D721Med (cell line): ENCODE measurements at regions not wholly inside any gene's neighbourhood (a gene's known extent, or its start where the extent isn't known, plus 50 kb on each side); places are given as distances from the start of the nearest gene placed in this dataset.

Source experiments
- DNase-seq: peaks from one replicate; pipeline ENCODE4 v3.0.0; 2011; ENCODE audit warnings: low spot score; ENCODE audit not compliant: insufficient read length
- FAIRE-seq: peaks from 2 replicates; lab custom pipeline; 2011; peaks lifted over from hg19 to GRCh38; lab: Jason Lieb, UNC
- TF ChIP-seq, protein P1 (sequence below): IDR thresholded peaks from 2 replicates; pipeline ENCODE4 v1.5.1; 2012; ENCODE audit warnings: mild to moderate bottlenecking, control low read depth; ENCODE audit not compliant: insufficient read depth; ENCODE audit errors: missing control alignments

DNA sequence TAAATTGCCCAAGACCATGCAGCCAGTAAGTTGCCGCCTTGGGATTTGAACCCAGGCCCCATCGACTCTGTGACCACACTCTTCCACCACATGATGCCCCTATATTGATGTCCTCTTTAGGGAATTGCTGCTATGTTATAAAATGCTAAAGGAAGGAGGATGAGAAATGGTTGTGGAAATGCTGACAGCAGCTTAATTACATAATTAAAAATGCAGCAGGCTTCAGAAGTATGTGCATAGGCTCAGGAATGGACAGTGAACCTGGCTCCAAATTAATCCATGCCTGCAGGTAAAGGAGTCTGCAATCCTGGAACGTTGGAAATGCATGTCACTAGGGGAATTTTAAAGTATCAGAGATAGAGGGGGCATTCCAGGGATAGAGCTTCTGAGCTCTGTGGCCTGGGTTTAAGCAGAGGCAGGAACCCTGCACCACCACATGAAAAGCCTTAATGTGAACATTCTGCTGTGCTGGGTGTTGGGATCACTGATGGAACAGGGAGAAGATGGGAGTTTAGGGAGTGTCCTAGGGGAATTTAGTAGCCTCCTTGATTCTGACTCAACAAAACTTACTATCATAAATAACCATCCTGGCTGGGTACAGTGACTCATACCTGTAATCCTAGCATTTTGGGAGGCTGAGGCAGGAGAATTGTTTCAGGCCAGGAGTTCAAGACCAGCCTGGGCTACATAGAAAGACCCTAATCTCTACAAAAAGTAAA lies 76.1 kb upstream of the CCDC85A start:
- DNase-seq = no peak
- FAIRE-seq = no peak
- TF ChIP-seq, protein P1, sequence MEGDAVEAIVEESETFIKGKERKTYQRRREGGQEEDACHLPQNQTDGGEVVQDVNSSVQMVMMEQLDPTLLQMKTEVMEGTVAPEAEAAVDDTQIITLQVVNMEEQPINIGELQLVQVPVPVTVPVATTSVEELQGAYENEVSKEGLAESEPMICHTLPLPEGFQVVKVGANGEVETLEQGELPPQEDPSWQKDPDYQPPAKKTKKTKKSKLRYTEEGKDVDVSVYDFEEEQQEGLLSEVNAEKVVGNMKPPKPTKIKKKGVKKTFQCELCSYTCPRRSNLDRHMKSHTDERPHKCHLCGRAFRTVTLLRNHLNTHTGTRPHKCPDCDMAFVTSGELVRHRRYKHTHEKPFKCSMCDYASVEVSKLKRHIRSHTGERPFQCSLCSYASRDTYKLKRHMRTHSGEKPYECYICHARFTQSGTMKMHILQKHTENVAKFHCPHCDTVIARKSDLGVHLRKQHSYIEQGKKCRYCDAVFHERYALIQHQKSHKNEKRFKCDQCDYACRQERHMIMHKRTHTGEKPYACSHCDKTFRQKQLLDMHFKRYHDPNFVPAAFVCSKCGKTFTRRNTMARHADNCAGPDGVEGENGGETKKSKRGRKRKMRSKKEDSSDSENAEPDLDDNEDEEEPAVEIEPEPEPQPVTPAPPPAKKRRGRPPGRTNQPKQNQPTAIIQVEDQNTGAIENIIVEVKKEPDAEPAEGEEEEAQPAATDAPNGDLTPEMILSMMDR = no peak

DNA sequence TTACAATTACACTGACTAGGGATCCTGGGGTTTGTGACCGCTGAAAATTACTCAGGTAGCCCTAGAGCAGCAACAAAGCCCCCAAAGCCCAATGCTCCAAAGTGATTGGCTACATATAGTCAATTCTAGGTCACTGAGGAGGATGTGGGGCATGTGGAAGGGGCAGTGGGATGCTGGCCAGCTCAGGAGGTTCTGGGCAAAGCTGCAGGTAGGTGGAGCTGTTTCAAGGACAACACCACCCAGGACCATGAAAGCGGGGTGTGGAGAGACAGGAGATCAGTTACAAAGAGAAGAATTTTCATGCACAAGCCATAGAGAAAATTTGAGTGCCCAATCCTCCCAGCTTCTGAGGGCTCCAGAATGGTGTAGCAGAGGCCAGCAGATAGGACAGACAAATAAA lies 75.0 kb upstream of the CCDC85A start:
- no peak for FAIRE-seq
- TF ChIP-seq, protein P1 = no peak
- no peak for DNase-seq

DNA sequence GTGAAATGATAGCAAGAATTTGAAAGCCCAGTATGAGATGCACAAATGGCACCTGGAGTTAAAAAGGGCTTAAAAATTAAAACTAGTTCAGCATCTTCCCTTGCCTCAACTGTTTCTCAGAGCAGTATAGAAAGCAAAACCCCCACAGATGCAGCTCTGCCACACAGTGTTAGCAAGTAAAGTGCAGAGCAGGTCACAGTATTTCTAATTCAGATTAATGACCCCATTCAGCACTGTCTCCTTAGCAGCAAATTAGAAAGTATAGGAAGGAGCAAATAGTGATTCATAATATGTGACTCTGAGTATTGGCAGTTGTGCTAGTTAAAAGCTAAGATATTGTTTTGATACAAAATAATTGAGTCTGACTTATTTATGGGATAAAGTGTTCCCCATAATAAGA lies 73.8 kb upstream of the CCDC85A start:
- TF ChIP-seq, protein P1 = no peak
- FAIRE-seq (no peak), DNase-seq (no peak)

DNA sequence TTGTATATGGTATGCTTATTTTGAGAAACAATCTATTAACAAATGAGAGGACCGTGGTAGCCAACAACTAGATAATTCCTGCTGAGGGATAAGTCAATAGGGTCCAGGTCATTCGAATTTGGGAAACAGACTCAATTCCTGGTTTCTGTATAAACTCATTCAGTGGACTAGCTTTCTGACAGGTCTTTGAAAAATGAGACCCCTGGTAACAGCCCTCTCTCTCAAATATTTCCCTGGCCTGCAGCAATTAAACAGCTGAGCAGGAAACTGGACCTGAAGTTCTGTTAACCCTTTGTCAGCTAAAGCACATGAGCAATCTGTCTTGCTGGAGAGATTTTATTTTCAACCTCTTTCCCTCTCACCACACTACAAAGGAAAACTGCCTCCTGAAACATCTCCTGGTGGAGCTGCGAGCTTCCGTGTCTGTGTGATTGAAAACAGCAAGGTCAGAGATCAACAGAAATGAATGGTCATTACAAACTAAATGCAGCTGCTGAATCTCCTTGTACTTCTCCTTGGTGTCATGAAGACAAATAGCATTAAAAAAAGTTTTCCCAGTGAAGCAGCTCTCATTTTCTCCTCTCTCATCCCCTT lies 70.3 kb upstream of the CCDC85A start:
- no peak for DNase-seq
- no peak for FAIRE-seq
- TF ChIP-seq, protein P1 = no peak

DNA sequence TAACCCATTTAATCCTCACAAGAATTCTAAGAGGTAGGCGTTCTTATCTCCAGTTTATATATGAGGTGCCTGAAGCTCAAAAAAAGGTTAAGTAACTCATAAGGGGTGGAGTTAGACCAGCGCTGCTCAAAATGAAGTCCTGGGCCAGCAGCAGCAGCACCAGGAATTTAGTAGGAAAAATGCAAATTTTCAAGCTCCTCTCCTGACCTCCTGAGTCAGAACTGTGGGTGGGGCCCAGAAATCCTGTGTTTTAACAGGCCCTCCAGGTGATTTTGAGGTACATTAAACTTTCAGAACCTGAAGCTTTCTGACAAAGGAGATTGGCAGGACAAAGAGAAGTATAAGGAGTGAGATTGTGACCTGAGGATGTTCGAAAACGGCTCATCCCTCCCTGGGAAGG lies 66.0 kb upstream of the CCDC85A start:
- DNase-seq (no peak), FAIRE-seq (no peak)
- TF ChIP-seq, protein P1 = no peak

DNA sequence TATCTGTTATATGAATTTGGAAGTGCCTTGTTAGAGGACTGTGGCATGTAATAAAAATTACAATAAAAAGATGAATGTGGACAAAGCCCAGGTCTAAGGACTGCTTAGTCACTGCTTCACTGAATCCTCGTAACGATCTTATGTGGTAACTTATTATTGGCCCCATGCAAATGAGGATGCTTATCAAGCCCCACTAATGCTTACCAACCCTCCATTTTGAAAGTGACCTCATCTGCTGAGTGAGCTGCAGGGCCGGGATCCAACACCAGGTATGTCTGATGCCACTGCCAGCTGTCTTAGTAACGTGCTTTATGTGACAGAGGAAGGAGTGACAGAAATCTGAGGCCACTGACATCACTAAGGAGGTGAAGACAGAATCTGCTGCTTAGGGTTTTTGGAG lies 65.3 kb upstream of the CCDC85A start:
- TF ChIP-seq, protein P1 = no peak
- FAIRE-seq (no peak), DNase-seq (no peak)

DNA sequence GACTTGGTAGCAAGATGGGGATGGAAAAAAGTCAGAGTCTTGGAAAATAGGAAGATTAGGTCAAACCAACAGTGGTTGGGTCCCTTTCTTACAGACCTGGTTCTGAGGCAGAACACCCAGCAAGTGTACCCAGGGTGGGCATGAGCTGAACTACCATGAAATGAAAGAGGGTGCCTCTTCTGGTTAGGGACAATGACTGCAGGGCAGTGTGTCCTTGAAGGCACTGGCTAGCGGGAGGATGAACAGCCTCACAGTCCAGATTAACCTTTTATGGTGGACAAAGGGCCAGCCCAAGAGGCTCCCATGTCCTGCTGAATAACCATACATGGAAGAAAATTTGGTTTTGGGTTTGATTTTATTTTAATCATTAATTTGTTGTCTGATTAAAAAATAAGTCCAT lies 61.8 kb upstream of the CCDC85A start:
- no peak for FAIRE-seq
- DNase-seq = no peak
- TF ChIP-seq, protein P1 = no peak
